HUES64 (cell line): ENCODE measurements at regions not wholly inside any gene's neighbourhood (a gene's known extent, or its start where the extent isn't known, plus 50 kb on each side); places are given as distances from the start of the nearest gene placed in this dataset.

Experiments
- H3K27ac ChIP-seq: 2 replicates; pipeline ENCODE4 v1.7.0; 2013; ENCODE audit warnings: low read depth, low read length, inconsistent platforms
- H3K27me3 ChIP-seq: 2 replicates; pipeline ENCODE4 v1.6.1; 2013; ENCODE audit warnings: mild to moderate bottlenecking, low read length; ENCODE audit not compliant: insufficient read depth
- H3K36me3 ChIP-seq: 2 replicates; pipeline ENCODE4 v1.6.1; 2013; ENCODE audit warnings: mild to moderate bottlenecking, low read length; ENCODE audit not compliant: insufficient read depth
- H3K4me1 ChIP-seq: 2 replicates; pipeline ENCODE4 v1.6.1; 2013; ENCODE audit warnings: mild to moderate bottlenecking, low read length, moderate library complexity; ENCODE audit not compliant: insufficient read depth
- H3K4me3 ChIP-seq: 2 replicates; pipeline ENCODE4 v1.5.1; 2013; ENCODE audit warnings: mild to moderate bottlenecking, low read length, moderate library complexity
- H3K9ac ChIP-seq: 2 replicates; pipeline ENCODE4 v1.6.1; 2013; ENCODE audit warnings: mild to moderate bottlenecking, low read depth, low read length
- H3K9me3 ChIP-seq: 2 replicates; pipeline ENCODE4 v1.6.1; 2013; ENCODE audit warnings: low read depth, low read length; ENCODE audit not compliant: insufficient read depth
- WGBS: fragments of 150-250, 120-280 bp; methylation state at CpG from one replicate; pipeline ENCODE4 v1.1.7; 2013; ENCODE audit warnings: missing lambda C conversion rate; 5-methylcytosine and 5-hydroxymethylcytosine counted together

DNA sequence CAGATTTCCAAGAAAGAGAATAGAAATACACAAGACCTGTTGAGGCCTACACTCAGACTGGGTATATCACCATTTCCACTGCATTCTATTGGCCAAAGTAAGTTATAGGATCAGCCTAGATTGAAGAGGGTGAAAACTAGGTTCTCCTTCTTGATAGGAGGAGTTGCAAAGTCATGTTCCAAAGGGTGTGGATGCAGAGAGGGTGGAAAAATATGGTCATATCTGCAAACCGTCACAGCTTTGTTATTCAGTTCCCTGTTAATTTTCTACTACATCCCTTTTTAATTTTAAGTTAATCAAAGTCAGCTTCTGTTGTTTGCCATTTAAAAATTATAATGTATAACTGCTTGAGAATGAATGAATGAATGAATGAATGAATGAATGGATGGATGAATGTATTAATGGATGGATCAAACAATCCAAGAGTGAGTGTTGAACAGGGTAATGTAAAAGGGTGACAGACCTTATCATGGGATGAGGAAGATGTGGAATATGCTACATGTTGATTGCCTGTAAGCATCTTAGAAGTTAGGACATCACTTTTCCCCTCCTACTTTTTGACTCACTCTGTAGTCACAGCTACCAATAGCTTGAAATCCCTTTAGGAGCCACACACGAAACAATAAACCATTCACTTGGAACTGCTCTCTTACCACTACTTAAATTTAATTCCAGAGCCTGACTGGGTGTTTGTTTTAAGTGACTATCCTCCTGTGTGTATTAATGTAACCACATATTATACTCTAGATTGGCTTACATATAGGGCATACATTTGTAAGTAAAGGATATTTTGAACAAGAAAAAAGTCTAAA lies 121.5 kb downstream of the CCDC34 start:
- Histone ChIP-seq H3K9ac (no peak overlapping the region), H3K4me3 (no peak overlapping the region), H3K4me1 (peaks cover 12% of the 10 kb centered on the region), H3K27ac (no peak overlapping the region), H3K27me3 (no peaks in the 10 kb centered on the region), H3K9me3 (peaks cover 3% of the 10 kb centered on the region; the same call in 1 of the 2 replicates), H3K36me3 (no peaks in the 10 kb centered on the region)
- 65% methylated on average over 1 of the region's 2 CpGs for WGBS

GRCh38 chr11:27239305-27239942 lies 123.6 kb downstream of the CCDC34 start:
- Histone ChIP-seq H3K27me3 (no peaks in the 10 kb centered on the region), H3K4me1 (peaks cover 12% of the 10 kb centered on the region), H3K4me3 (no peak overlapping the region), H3K9ac (no peak overlapping the region), H3K36me3 (no peaks in the 10 kb centered on the region), H3K27ac (no peak overlapping the region), H3K9me3 (no peaks in the 10 kb centered on the region)
- WGBS: 86% methylated on average over 6 of the region's 7 CpGs

- H3K27ac ChIP-seq: no peak overlapping the region
- no peak overlapping the region for H3K9ac ChIP-seq
- H3K4me1 ChIP-seq: peaks cover 12% of the 10 kb centered on the region
- H3K36me3 ChIP-seq: no peaks in the 10 kb centered on the region
- no peaks in the 10 kb centered on the region for H3K9me3 ChIP-seq
- no peaks in the 10 kb centered on the region for H3K27me3 ChIP-seq
- H3K4me3 ChIP-seq: no peak overlapping the region
These were observed 124.2 kb downstream of the CCDC34 start for GRCh38 chr11:27238811-27239210.

- Histone ChIP-seq H3K27me3 (no peaks in the 10 kb centered on the region), H3K27ac (no peak overlapping the region), H3K4me3 (no peak overlapping the region), H3K9me3 (no peaks in the 10 kb centered on the region), H3K36me3 (no peaks in the 10 kb centered on the region), H3K4me1 (peaks cover 2% of the 10 kb centered on the region; the same call in 1 of the 2 replicates), H3K9ac (no peak overlapping the region)
These were observed 125.4 kb downstream of the CCDC34 start for GRCh38 chr11:27237643-27238042.

- Histone ChIP-seq H3K9me3 (no peaks in the 10 kb centered on the region), H3K36me3 (no peaks in the 10 kb centered on the region), H3K9ac (no peak overlapping the region), H3K4me1 (peaks cover 8% of the 10 kb centered on the region; the same call in 1 of the 2 replicates), H3K27me3 (no peaks in the 10 kb centered on the region), H3K27ac (no peak overlapping the region), H3K4me3 (no peak overlapping the region)
- 97% methylated on average over 2 of the region's 2 CpGs for WGBS
These were observed 128.1 kb downstream of the CCDC34 start for GRCh38 chr11:27234961-27235360.

GRCh38 chr11:27234043-27234668 lies 128.9 kb downstream of the CCDC34 start:
- no peak overlapping the region for H3K27ac ChIP-seq

DNA sequence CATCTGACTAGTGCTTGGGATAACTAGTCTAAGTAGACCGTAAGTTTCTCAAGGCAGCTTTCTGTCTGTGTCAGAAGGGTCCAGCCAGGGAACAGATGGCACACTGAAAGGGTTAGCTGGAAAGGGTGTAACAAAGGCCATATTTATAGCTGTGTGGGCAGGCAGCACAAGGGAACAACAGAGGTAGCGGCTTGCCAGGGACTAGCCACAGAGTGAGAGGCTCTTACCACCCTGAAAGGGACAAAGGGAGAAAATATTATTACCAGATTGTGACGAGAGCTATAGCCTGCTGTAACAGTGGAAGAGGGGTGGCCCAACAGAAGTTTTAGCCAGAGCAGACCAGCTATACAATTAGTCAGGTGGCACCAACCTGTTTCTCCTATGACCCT lies 129.4 kb downstream of the CCDC34 start:
- Histone ChIP-seq H3K36me3 (no peaks in the 10 kb centered on the region), H3K27me3 (no peaks in the 10 kb centered on the region), H3K9me3 (no peaks in the 10 kb centered on the region), H3K4me3 (no peak overlapping the region), H3K9ac (no peak overlapping the region), H3K27ac (no peak overlapping the region), H3K4me1 (peaks cover 19% of the 10 kb centered on the region)
- 93% methylated on average over 3 of the region's 3 CpGs for whole genome bisulfite sequencing

More at GRCh38 chr11:27234043-27234668, 128.9 kb downstream of the CCDC34 start:
- no peaks in the 10 kb centered on the region for H3K27me3 ChIP-seq
- H3K4me1 ChIP-seq: peaks cover 14% of the 10 kb centered on the region
- H3K9me3 ChIP-seq: no peaks in the 10 kb centered on the region
- no peaks in the 10 kb centered on the region for H3K36me3 ChIP-seq
- no peak overlapping the region for H3K4me3 ChIP-seq
- no peak overlapping the region for H3K9ac ChIP-seq
- WGBS: 92% methylated on average over 10 of the region's 10 CpGs

DNA sequence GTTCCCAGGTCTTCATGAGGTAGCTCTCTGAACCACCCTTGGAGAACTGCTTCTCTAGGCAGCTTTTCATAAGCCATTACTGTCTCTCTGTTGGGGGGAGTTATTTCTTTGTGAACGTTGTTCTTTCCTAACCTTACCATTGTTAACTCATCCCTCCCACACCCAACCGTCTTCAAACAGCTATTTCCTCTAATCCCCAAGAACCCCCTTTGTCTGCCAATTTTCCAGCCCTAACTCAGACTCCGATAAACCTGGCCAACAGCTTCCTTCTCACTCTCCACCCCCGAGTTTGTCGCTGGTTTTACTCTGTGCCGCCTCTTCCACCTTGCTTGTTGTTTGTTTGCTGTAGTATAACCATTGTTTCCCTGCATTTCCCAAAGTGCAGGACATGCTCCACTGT lies 131.5 kb downstream of the CCDC34 start:
- Histone ChIP-seq H3K36me3 (no peaks in the 10 kb centered on the region), H3K9ac (no peak overlapping the region), H3K9me3 (no peaks in the 10 kb centered on the region), H3K27me3 (no peaks in the 10 kb centered on the region), H3K4me3 (no peak overlapping the region), H3K4me1 (peaks cover 32% of the 10 kb centered on the region), H3K27ac (no peak overlapping the region)
- 61% methylated on average over 6 of the region's 6 CpGs for WGBS

DNA sequence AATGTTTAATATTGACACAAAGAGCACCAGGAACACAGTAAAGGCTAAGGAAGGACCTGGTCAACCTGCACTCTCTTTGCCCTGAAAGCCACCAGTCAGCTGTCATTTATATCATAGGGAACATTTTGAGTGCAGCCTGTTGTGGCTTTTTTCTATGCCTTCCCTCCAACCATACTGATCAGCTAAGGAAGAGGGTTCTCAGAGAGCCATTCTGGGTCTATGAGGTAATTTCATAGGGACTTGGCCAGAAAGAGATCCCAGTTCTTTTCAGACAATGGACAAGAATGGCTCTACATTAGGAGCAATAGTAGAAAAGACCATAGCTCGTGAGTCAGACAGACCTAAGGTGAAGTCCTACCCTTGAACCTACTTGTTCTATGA lies 132.8 kb downstream of the CCDC34 start:
- no peak overlapping the region for H3K27ac ChIP-seq
- 94% methylated on average over 1 of the region's 1 CpG for WGBS
- H3K9me3 ChIP-seq: no peaks in the 10 kb centered on the region
- H3K4me1 ChIP-seq: peaks cover 32% of the 10 kb centered on the region
- H3K4me3 ChIP-seq: no peak overlapping the region
- H3K9ac ChIP-seq: no peak overlapping the region
- no peaks in the 10 kb centered on the region for H3K27me3 ChIP-seq
- H3K36me3 ChIP-seq: no peaks in the 10 kb centered on the region

DNA sequence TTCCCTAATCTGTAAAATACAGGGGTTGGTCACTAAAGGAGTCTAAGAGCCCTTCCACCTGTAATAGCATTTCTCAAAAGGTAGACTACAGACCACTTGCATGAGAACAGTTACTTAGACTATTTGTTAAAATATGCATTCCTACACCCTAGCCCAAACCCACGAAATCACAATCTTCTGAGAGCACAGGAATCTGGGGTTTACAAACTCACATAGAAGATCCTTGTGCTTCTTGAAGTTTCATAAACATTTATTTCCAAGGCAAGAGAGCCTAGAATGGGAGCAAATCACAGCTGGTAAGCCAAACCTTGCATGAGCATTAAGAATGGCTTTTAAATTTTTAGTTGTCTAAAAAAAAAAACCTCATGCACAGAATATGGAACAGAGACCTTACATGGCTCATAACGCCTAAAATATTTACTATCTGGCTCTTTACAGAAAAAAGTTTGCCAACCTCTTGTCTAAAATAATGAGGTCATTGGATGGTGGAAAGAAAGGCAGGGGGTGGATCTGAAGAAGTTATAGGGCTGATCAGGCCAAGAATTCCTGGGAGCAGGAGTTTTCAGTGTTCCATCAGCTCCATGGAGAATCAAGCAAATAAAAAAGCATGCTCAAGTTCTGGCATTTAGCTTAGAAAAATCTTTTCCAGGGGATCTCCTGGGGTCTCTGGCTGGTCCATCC lies 133.4 kb downstream of the CCDC34 start:
- H3K9ac ChIP-seq: no peak overlapping the region
- H3K4me1 ChIP-seq: peaks cover 32% of the 10 kb centered on the region
- H3K9me3 ChIP-seq: no peaks in the 10 kb centered on the region
- no peak overlapping the region for H3K27ac ChIP-seq
- no peak overlapping the region for H3K4me3 ChIP-seq
- H3K27me3 ChIP-seq: no peaks in the 10 kb centered on the region
- no peaks in the 10 kb centered on the region for H3K36me3 ChIP-seq
- WGBS: 84% methylated on average over 2 of the region's 2 CpGs

DNA sequence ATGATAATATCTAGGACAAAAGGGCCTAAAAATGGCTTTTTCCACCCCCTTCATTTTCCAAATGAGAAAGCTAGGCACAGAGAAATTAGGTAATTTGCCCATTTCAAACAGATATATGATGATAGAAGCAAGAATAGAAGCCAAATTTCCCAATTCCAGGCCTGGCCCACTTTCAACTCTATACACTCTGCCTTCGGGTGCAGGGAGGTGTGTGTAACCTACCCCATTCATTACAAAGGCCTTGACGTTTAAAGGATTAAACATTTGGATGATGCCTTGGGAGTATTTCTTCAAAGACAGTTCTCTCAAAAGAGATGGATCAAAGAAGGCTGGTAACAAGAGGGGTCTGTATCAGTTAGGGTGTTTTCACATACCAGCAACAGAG lies 134.1 kb downstream of the CCDC34 start:
- Histone ChIP-seq H3K27me3 (no peaks in the 10 kb centered on the region), H3K27ac (no peak overlapping the region), H3K36me3 (no peaks in the 10 kb centered on the region), H3K9ac (no peak overlapping the region), H3K9me3 (no peaks in the 10 kb centered on the region), H3K4me1 (peaks cover 32% of the 10 kb centered on the region), H3K4me3 (no peak overlapping the region)
- WGBS: 81% methylated on average over 2 of the region's 2 CpGs
